Immature natural killer cell (primary cell): ENCODE measurements at regions not wholly inside any gene's neighbourhood (a gene's known extent, or its start where the extent isn't known, plus 50 kb on each side); places are given as distances from the start of the nearest gene placed in this dataset.

Experiments
- DNase-seq, 3 donors: peaks; one replicate each; pipeline ENCODE4 v3.0.0; 2022; ENCODE audit warnings: mixed read lengths in 1 of 3
- H3K27ac Mint-ChIP-seq, 6 donors: one replicate each; pipeline ENCODE4 v1.8.0; 2020; ENCODE audit warnings: mixed read lengths in 6 of 6, mild to moderate bottlenecking in 5 of 6, inconsistent platforms in 4 of 6, moderate library complexity in 3 of 6
- H3K27me3 Mint-ChIP-seq, 3 donors: one replicate each; pipeline ENCODE4 v1.8.0; 2020 to 2021; ENCODE audit warnings: low read depth in 3 of 3, mild to moderate bottlenecking in 3 of 3, mixed read lengths in 3 of 3, moderate library complexity in 3 of 3, inconsistent platforms in 1 of 3
- H3K36me3 Mint-ChIP-seq, 3 donors: one replicate each; pipeline ENCODE4 v1.8.0; 2020; ENCODE audit warnings: mixed read lengths in 3 of 3, inconsistent platforms in 2 of 3, mild to moderate bottlenecking in 2 of 3
- H3K4me1 Mint-ChIP-seq, 2 donors: one replicate each; pipeline ENCODE4 v1.8.0; 2020; ENCODE audit warnings: inconsistent platforms in 2 of 2, mild to moderate bottlenecking in 2 of 2, mixed read lengths in 2 of 2, moderate library complexity in 1 of 2
- H3K4me3 Mint-ChIP-seq, 5 donors: one replicate each; pipeline ENCODE4 v1.8.0; 2020; ENCODE audit warnings: mild to moderate bottlenecking in 5 of 5, mixed read lengths in 5 of 5, inconsistent platforms in 3 of 5, moderate library complexity in 3 of 5
- H3K9me3 Mint-ChIP-seq, 6 donors: one replicate each; pipeline ENCODE4 v1.8.0; 2020; ENCODE audit warnings: mild to moderate bottlenecking in 6 of 6, mixed read lengths in 6 of 6, inconsistent platforms in 4 of 6, moderate library complexity in 3 of 6

DNA sequence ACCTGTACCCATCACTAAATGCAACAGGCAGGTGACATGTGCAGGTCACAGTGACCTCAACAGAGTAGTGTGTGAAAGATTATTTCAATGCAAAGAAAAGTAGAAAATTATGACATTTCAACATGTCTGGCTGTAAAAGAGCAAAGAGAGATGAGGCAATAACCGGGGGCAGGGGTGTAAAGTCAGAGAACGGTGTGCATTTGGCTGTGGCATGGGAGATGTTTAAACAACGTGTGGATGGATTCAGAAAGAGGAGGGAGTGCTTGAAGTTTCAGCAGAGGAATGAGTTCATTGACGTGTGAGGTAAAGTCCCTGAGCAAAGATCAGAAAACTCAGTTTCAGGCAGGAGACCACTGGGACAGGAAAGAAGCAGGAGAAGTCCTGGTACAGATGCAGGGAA lies 229.7 kb downstream of the BUD13 start:
- DNase-seq = no peak
- Mint-ChIP-seq H3K9me3 (no peaks in the 10 kb centered on the region), H3K4me3 (no peak overlapping the region), H3K4me1 (no peaks in the 10 kb centered on the region), H3K27me3 (peaks cover 0 to 11% (median 4%) of the 10 kb centered on the region in 3 donors), H3K36me3 (no peaks in the 10 kb centered on the region), H3K27ac (no peak overlapping the region)

DNA sequence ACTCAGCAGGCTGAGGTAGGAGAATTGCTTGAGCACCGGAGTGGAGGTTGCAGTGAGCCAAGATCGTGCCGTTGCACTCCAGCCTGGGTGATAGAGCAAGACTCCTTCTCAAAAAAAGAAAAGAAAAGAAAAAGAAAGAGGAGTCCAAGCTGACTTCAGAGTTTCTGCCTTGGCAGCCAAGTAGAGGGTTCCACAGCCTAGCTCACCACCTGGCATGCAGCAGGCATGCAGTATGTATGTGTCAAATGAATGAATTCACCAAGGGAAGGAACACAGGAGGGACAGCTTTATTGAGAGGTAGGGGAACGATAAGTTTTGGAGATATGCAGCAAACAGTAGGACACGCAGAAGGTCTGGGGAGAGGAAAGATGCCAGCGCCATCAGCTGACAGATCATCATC lies 230.4 kb downstream of the BUD13 start:
- Mint-ChIP-seq H3K27me3 (peaks cover 0 to 14% (median 4%) of the 10 kb centered on the region in 3 donors), H3K9me3 (no peaks in the 10 kb centered on the region), H3K27ac (no peak overlapping the region), H3K36me3 (no peaks in the 10 kb centered on the region), H3K4me1 (no peaks in the 10 kb centered on the region), H3K4me3 (no peak overlapping the region)
- DNase-seq = no peak

DNA sequence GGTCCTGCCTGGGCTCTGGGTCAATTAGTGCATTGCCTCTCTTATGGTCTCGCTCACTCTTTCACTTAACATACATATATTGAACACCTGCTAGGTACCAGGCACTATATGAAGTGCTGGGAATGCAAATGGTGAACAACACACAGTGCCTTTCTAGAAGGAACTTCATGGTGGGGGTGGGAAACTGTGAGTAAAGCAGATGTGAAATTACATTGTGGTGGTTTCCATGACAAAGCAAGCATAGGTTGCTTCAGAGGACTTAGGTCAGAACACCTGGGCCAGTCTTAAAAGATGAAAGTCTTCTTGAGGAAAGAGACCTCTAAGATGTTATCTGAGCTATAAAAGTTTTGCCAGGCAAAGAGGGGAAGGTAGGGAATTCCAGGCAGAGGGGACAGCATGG lies 231.3 kb downstream of the BUD13 start:
- Mint-ChIP-seq H3K9me3 (no peaks in the 10 kb centered on the region), H3K27me3 (peaks cover 2 to 17% (median 7%) of the 10 kb centered on the region in 3 donors), H3K36me3 (no peaks in the 10 kb centered on the region), H3K4me1 (no peaks in the 10 kb centered on the region), H3K27ac (no peak overlapping the region), H3K4me3 (no peak overlapping the region)
- no peak for DNase-seq

DNA sequence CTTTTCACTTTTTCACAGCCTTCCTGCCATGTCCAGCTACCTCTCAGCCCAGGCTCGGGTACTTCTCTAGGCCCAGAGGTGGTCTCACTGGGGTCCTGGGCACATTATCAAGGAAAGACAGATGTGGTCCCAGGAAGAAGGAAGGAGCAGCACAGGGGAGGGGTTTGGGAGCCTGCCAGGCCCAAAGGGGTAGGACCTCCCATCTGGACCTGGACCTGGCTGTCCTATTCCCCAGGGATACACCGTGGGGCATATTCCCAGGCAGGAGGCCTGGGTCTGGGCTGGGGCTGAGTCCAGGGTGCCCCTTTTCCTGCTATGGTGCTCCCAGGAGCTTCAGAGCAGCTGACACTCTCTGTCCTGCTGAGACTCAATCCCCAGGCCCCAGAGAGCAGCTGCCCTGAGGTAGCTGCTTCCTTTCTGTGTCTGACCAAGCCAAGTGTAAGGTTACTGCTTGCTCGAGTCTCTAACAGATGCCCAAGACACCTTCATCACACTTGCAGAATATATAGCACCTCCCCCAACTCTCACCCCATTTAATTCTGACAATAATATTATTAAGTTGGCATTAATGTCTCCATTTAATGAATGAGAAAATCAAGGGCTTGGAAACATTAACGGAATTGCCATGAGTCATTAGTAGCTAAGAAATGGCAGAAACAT lies 232.0 kb downstream of the BUD13 start:
- Mint-ChIP-seq H3K27me3 (peaks cover 2 to 14% (median 7%) of the 10 kb centered on the region in 3 donors), H3K4me3 (no peak overlapping the region), H3K9me3 (no peaks in the 10 kb centered on the region), H3K4me1 (no peaks in the 10 kb centered on the region), H3K27ac (no peak overlapping the region), H3K36me3 (no peaks in the 10 kb centered on the region)
- no peak for DNase-seq

DNA sequence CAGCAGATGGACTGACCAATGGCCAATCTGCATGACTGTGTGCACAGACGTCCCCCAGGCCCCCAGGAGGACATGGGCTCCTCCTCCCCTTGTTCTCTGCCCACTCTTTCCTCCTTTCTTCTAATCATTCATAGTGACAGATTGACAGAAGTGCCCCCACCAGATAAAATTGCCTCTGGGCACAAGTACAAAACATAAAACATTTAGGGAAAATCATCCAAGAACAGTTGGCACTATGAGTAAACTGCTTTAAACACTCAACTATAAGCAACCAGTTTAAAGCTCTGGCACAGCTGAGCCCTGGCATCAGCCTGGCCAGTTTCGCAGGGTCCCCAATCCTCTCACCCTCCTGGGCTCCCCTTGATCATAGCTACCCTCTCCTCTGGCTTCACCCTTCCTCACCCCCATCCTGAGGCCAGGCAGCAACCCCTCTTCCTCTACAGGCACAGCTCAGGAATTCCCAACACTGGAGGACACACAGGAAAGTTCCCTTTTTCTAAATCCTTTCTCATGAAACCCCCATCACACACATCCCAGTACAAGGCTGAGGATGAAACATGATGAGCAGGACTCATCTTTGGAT lies 232.9 kb downstream of the BUD13 start:
- H3K27ac Mint-ChIP-seq = no peak overlapping the region
- H3K4me3 Mint-ChIP-seq = no peak overlapping the region
- H3K36me3 Mint-ChIP-seq = no peaks in the 10 kb centered on the region
- no peaks in the 10 kb centered on the region for H3K9me3 Mint-ChIP-seq
- DNase-seq = no peak
- H3K4me1 Mint-ChIP-seq = no peaks in the 10 kb centered on the region
- H3K27me3 Mint-ChIP-seq = peaks cover 2 to 19% (median 5%) of the 10 kb centered on the region in 3 donors

DNA sequence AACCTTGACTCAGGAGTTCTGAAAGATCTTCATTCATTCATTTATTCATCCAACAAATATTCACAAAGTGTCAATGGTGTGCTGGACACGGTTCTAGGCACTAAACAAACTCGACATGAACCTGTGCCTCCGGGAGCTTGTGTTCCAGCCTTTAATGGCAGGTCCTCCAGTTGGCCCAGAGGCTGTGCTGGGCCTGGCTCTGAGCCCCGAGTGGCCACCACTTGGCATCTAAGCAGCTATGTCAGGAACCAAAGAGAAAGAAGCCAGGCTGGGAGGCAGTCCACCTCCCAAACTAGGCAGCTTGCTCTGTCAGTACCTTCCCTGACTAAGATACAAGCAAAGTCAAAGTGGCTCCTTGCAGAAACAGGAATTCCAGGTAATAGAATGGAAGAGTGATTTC lies 233.6 kb downstream of the BUD13 start:
- no peak for DNase-seq
- Mint-ChIP-seq H3K4me1 (no peaks in the 10 kb centered on the region), H3K36me3 (no peaks in the 10 kb centered on the region), H3K27ac (no peak overlapping the region), H3K4me3 (no peak overlapping the region), H3K27me3 (peaks cover 2 to 22% (median 5%) of the 10 kb centered on the region in 3 donors), H3K9me3 (no peaks in the 10 kb centered on the region)

DNA sequence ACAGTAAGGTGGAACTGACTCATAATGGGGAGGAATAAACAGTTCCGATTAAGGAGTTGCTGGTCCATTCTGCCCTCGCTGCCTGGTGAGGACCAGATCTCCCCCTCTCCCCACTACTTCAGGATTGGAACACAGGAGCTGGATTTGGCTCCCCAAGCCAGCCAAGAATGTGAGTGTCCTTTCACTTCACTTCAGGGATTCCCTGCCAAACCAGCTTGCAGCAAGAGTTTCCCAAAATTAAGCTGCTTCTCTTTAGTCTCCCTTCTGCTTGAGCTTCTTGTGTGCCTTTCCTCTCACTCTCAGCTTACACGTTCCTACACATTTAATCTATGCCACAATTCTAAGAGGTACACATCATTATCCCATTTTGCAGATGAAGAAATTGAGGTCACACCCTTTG lies 234.1 kb downstream of the BUD13 start:
- Mint-ChIP-seq H3K27ac (no peak overlapping the region), H3K27me3 (peaks cover 5 to 24% (median 8%) of the 10 kb centered on the region in 3 donors), H3K36me3 (no peaks in the 10 kb centered on the region), H3K4me1 (no peaks in the 10 kb centered on the region), H3K4me3 (no peak overlapping the region), H3K9me3 (no peaks in the 10 kb centered on the region)
- DNase-seq = no peak

DNA sequence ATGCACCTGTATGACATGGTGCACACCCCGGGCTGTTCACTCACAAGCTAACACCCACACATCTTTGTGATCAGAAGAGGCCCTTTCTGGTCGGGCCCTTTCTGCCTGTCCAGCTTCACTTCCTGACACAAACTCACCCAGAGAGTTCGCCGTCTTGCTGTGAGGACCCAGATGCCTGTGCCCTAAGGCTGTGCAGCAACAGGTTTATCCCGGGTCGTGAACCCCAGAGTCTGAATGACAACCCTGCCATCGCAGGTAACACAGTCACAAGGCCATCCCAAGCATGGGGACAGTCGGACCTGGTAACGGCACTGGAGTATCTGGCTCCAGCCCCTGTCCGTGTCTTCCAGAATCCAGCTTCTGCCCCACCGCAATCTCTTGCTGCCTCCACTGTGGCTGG lies 235.1 kb downstream of the BUD13 start:
- peaks cover 5 to 24% (median 8%) of the 10 kb centered on the region in 3 donors for H3K27me3 Mint-ChIP-seq
- no peaks in the 10 kb centered on the region for H3K4me1 Mint-ChIP-seq
- no peak for DNase-seq
- H3K9me3 Mint-ChIP-seq = no peaks in the 10 kb centered on the region
- no peak overlapping the region for H3K4me3 Mint-ChIP-seq
- H3K27ac Mint-ChIP-seq = no peak overlapping the region
- no peaks in the 10 kb centered on the region for H3K36me3 Mint-ChIP-seq

DNA sequence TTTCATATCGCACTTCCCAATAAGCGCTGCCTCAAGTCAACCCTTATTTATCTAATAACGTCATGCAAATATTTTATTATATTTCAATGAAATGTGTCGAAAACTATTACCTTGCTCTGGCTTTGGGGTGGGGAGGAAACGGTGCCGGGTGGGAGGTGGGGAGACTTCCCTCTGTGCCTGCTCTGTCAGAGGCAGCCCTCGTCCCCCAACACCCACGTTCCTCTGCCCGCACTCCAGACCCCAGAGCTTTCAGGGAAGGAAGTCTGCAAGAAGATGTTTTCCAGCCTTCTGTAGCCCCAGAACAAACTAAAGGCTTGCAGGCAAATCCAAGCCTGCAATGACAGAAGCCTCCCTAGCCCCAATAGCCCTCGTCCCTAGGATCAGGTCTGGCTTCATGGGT lies 235.7 kb downstream of the BUD13 start:
- Mint-ChIP-seq H3K9me3 (no peaks in the 10 kb centered on the region), H3K27ac (no peak overlapping the region), H3K27me3 (peaks cover 5 to 25% (median 8%) of the 10 kb centered on the region in 3 donors), H3K4me1 (no peaks in the 10 kb centered on the region), H3K36me3 (no peaks in the 10 kb centered on the region), H3K4me3 (no peak overlapping the region)
- no peak for DNase-seq

- DNase-seq = no peak
- no peaks in the 10 kb centered on the region for H3K4me1 Mint-ChIP-seq
- H3K27ac Mint-ChIP-seq = no peak overlapping the region
- H3K4me3 Mint-ChIP-seq = no peak overlapping the region
- no peaks in the 10 kb centered on the region for H3K36me3 Mint-ChIP-seq
- H3K9me3 Mint-ChIP-seq = no peaks in the 10 kb centered on the region
- peaks cover 5 to 32% (median 8%) of the 10 kb centered on the region in 3 donors for H3K27me3 Mint-ChIP-seq
Observed at GRCh38 chr11:116536416-116536815, 236.4 kb downstream of the BUD13 start.

- Mint-ChIP-seq H3K27ac (no peak overlapping the region), H3K4me3 (no peak overlapping the region), H3K4me1 (no peaks in the 10 kb centered on the region), H3K27me3 (peaks cover 5 to 36% (median 8%) of the 10 kb centered on the region in 3 donors), H3K36me3 (no peaks in the 10 kb centered on the region), H3K9me3 (peaks cover 0 to under 1% (median 0%) of the 10 kb centered on the region in 6 donors)
- no peak for DNase-seq
Observed at GRCh38 chr11:116535994-116536393, 236.8 kb downstream of the BUD13 start.

- Mint-ChIP-seq H3K27ac (no peak overlapping the region), H3K9me3 (peaks cover 0 to 7% (median under 1%) of the 10 kb centered on the region in 6 donors)
Observed at GRCh38 chr11:116535120-116535519, 237.7 kb downstream of the BUD13 start.

GRCh38 chr11:116534270-116534975 lies 238.4 kb downstream of the BUD13 start:
- Mint-ChIP-seq H3K36me3 (no peaks in the 10 kb centered on the region), H3K9me3 (peaks cover 0 to 7% (median under 1%) of the 10 kb centered on the region in 6 donors), H3K27me3 (peaks cover 7 to 40% (median 8%) of the 10 kb centered on the region in 3 donors)

More at GRCh38 chr11:116535120-116535519, 237.7 kb downstream of the BUD13 start:
- Mint-ChIP-seq H3K4me1 (no peaks in the 10 kb centered on the region), H3K27me3 (peaks cover 7 to 41% (median 10%) of the 10 kb centered on the region in 3 donors), H3K4me3 (no peak overlapping the region), H3K36me3 (no peaks in the 10 kb centered on the region)
- no peak for DNase-seq

DNA sequence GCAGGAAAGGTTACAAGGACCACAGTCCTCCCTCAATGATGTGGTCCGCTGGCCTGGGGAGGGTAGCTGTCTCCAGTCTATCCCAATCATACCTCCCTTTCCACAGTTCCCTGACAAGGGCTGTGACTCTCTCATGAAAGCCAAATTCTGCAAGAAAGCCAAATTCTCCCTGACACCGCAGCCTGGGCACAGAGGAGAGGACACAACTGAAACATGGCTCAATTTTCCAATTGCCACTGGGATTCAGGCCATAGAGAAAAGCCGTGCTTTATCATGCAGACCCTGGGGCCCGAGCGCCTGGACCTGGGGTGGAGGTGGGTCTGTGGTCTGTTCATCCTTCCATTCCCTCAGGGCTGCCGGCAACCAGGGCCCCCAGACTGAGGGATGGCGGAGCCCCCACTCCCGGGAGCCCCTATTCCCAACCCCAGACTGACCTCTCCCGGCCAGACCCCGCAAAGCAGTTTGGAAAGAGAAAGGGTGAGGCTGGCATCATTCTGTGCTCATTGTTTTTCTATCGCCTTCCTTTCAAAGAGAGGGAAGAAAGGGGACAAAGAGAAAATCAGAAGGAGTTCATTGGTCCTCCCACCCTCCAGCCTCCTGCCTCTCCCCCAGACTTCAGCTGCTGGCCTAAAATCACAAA lies 239.5 kb downstream of the BUD13 start:
- no peak for DNase-seq
- Mint-ChIP-seq H3K27me3 (peaks cover 7 to 38% (median 8%) of the 10 kb centered on the region in 3 donors), H3K36me3 (no peaks in the 10 kb centered on the region), H3K4me3 (no peak overlapping the region), H3K4me1 (no peaks in the 10 kb centered on the region), H3K27ac (no peak overlapping the region), H3K9me3 (peaks cover 0 to 7% (median under 1%) of the 10 kb centered on the region in 6 donors)

More at GRCh38 chr11:116534270-116534975, 238.4 kb downstream of the BUD13 start:
- Mint-ChIP-seq H3K4me3 (no peak overlapping the region), H3K27ac (no peak overlapping the region), H3K4me1 (no peaks in the 10 kb centered on the region)
- DNase-seq = no peak
